Raji (cell line): ENCODE measurements at regions not wholly inside any gene's neighbourhood (a gene's known extent, or its start where the extent isn't known, plus 50 kb on each side); places are given as distances from the start of the nearest gene placed in this dataset.

ENCODE experiments used
- POLR2A ChIP-seq: IDR thresholded peaks from 2 replicates; pipeline ENCODE4 v1.6.1; 2011; ENCODE audit warnings: low read depth, low read length, control low read depth; ENCODE audit not compliant: insufficient read depth

DNA sequence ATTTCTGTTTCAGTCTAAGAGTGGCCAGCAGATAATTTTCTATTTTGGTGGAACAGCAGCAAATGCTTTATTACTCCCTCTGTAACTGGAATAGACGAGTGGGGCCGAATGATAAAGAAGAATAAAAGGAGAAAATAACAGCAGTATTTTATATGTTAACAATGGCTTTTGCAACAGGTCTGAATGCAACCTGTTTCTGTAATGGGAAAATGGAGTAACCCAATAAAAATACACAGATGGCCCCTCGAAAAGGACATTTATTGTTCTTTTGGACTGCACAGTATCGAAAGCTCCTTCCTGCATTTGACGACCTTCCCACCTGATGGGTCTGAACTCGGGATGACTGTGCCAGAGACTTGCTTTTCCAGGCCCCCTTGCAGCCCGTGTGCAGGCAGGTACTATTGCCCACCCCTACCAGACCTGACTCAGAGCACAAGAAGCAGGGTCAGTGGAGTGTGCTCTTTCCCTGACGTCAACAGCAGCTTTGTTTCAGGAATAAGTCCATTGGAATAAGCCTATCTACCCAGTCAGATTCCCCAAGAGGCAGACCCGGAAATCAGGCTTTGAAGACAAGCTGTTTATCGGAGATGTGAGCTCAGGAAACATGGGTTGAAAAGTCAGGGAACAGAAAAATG lies 306.5 kb upstream of the NEBL start:
- TF ChIP-seq POLR2A = no peak

GRCh38 chr10:21202776-21203462 lies 305.8 kb upstream of the NEBL start:
- TF ChIP-seq POLR2A = no peak

GRCh38 chr10:21199501-21199900 lies 302.4 kb upstream of the NEBL start:
- TF ChIP-seq POLR2A = no peak

DNA sequence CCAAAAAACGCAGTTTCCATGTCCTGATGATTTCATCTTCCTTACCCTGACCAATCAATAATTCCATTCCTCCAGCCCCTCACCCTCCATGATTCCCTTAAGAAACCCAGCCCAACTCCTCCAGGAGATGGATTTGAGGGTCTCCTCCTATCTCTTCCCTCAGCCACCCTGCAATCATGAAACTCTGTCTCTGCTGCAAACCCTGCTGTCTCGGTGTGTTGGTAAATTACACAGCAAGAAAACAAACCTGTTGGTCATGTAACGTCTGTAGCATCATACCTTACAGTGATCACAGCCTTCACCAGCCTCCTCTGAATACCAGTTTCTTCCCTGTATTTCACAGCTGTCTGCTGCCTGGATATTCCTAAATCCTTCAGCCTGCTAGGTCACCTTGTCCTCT lies 300.7 kb upstream of the NEBL start:
- no peak for TF ChIP-seq POLR2A

GRCh38 chr10:21196822-21197395 lies 299.8 kb upstream of the NEBL start:
- no peak for TF ChIP-seq POLR2A

DNA sequence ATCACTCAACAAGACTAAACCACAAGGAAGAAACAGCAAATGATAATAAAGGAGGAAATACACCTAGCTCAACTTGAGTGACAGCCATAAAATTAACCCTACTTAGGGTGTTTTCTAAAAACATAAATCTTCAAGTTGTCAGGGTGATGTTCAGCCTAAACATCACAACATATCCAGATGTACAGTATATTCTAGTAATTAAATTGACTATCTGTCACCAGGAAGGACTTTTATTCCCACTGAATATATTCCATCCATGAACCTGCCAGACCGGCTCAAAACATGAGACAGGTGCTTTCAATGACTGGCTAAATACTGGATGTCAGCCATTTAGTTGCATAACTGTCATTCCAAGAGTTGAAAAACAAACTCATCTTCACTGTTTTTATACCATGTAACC lies 298.1 kb upstream of the NEBL start:
- TF ChIP-seq POLR2A = no peak

GRCh38 chr10:21194510-21194993 lies 297.4 kb upstream of the NEBL start:
- no peak for TF ChIP-seq POLR2A

DNA sequence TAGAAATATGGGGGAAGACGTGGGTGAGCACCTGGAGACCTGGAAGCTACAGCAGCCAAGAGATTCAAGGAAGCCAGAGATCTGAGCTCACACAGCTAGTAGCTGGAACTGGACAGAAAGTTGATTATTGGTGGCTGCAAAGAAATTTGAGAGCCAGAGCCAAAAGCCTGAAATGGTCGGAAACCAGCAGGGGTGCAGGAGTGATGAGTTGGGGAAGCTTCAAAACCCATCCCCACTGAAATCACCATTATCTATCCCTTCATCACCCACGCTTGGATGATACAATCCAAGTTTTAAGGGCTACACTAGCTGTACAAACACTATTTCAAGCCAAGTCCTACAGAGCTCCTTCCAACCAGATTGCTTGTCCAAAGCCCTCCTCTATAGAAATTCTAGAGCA lies 296.1 kb upstream of the NEBL start:
- no peak for TF ChIP-seq POLR2A

DNA sequence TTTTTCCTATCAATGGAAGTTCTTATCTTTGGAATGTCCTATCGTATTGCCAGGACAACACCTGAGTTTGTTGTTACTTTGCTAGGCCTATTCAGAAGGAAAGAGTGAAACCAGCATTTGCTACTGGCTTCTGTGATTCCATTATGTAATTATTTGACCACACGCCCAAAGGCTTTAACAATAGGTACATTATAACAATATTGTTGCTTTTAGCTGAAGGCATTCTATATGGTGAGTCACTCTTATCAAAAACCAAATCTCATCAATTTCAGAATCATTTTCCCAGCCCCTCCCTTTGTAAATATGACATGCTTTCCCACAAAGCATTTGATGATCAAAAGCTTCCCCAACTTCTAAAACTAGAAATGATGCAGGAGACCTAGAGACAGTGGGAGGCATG lies 294.4 kb upstream of the NEBL start:
- TF ChIP-seq POLR2A = no peak

DNA sequence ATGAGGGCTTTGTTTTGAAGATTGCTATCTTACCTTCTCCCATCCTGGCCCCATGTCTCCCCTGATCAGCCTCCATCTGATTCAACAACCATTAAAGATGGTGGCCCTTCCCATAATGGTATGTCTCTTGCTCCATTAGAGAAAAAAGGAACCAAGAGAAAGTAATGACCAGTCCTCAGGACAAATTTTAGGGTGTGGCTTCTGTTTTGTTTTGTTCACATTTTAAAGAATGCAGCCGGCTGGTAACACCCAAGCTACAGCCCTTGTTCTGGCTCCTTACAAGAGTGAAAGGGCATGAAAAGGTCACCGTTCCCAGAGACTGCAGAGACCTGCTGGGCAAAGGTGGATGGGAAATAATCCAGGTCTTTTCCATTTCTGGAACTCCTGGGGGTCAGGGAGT lies 287.9 kb upstream of the NEBL start:
- no peak for TF ChIP-seq POLR2A

GRCh38 chr10:21184216-21184615 lies 287.1 kb upstream of the NEBL start:
- TF ChIP-seq POLR2A = no peak

DNA sequence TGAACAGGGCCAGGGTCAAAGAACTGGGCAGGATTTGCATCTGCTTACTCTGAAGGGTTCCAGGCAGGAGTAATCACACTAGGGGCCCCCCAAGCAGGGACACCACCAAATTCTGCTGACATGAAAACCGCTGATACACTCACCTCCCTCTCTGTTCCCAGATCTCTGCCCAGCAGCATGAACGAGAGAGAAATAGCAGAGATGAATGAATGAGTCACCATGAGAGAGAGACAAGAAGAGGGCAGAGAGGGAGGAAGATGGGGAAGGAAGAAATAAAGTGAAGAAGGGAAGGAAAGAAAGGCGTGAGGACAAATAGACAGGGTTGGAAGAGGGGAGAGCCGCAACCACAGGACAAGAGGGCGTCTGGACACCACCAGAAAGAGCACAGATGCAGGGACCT lies 285.9 kb upstream of the NEBL start:
- no peak for TF ChIP-seq POLR2A

- TF ChIP-seq POLR2A = no peak
These were observed 284.3 kb upstream of the NEBL start for GRCh38 chr10:21181451-21181850.

DNA sequence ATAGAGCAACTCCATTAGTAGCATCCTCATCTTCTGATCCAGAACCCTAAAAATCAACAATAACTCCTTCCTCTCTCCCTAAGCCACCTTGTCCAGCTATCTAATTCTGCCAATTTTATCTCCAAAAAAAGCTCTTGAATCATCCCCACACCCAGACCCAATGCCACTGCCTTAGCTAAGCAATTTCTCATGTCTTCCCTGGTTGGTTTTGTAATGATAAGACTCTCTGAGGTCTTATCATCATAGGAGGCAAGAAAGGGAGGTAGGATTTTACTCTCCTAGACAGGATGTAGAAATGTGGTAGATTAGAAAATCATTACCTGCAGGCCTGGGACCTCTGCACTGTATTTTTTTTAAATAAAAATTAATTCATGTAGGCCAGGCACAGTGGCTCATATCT lies 283.5 kb upstream of the NEBL start:
- TF ChIP-seq POLR2A = no peak

GRCh38 chr10:21176934-21177480 lies 279.9 kb upstream of the NEBL start:
- TF ChIP-seq POLR2A = no peak

- TF ChIP-seq POLR2A = no peak
These were observed 278.7 kb upstream of the NEBL start for GRCh38 chr10:21175797-21176196.
